ENCODE measurements at regions not wholly inside any gene's neighbourhood (a gene's known extent, or its start where the extent isn't known, plus 50 kb on each side); places are given as distances from the start of the nearest gene placed in this dataset.

DNA sequence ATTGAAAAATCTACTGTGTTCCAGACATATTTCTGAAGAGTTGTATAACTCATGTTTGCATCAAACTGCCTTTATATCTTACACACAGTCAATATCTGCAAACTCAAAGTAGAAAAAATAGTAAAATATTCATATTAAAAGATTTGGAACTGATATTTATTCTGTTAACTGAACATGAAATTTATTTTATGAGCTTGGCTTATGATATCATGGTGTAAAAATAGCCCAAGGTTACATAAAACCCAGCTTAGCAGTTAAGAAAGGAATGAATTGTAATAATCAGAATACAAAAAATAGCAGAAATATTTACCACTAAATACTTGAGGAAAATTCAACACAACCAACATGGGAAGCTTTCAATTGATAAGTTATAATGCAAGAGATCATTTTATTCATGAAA is 367.9 kb downstream of the FLRT2 start:
- peaks cover 0 to 6% (median 0%) of the 10 kb centered on the region in 4 donors for H3K4me1 ChIP-seq
- H3K36me3 ChIP-seq = no peaks in the 10 kb centered on the region
- H3K27me3 ChIP-seq = no peaks in the 10 kb centered on the region
- no peak for TF ChIP-seq POLR2A (IDR thresholded peaks at IDR 0.05)
- no peak for TF ChIP-seq EP300 (IDR thresholded peaks at IDR 0.05)
- TF ChIP-seq, protein P1, sequence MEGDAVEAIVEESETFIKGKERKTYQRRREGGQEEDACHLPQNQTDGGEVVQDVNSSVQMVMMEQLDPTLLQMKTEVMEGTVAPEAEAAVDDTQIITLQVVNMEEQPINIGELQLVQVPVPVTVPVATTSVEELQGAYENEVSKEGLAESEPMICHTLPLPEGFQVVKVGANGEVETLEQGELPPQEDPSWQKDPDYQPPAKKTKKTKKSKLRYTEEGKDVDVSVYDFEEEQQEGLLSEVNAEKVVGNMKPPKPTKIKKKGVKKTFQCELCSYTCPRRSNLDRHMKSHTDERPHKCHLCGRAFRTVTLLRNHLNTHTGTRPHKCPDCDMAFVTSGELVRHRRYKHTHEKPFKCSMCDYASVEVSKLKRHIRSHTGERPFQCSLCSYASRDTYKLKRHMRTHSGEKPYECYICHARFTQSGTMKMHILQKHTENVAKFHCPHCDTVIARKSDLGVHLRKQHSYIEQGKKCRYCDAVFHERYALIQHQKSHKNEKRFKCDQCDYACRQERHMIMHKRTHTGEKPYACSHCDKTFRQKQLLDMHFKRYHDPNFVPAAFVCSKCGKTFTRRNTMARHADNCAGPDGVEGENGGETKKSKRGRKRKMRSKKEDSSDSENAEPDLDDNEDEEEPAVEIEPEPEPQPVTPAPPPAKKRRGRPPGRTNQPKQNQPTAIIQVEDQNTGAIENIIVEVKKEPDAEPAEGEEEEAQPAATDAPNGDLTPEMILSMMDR (IDR thresholded peaks at IDR 0.05) = no peak
- H3K9me3 ChIP-seq = peaks cover 0 to under 1% (median 0%) of the 10 kb centered on the region in 4 donors
- no peak overlapping the region for H3K4me3 ChIP-seq
- DNase-seq (ENCODE audit: low spot score in 2 of 2) = no peak
- H3K27ac ChIP-seq = no peak overlapping the region

DNA sequence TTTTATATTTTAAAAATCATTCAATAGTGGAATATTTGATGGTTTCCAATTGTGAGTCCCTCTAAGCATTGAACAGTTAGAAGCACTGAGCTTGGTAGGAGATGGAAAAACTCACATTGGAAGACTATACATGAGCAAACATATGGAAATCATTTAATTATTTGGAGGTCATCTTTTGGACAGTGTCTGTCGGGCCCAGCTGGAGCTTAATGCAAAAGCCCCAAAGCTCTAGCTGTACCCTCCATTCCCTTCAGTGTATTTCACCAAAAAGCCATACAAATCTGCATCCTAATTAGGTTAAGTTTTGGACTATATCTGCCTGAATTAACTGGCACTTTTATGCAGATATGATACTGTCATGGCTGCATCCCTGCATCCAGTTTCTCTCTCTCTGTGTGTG is 365.7 kb downstream of the FLRT2 start:
- Histone ChIP-seq H3K36me3 (no peaks in the 10 kb centered on the region), H3K27me3 (no peaks in the 10 kb centered on the region), H3K4me3 (no peak overlapping the region), H3K4me1 (peaks cover 0 to 6% (median 0%) of the 10 kb centered on the region in 4 donors), H3K9me3 (no peaks in the 10 kb centered on the region), H3K27ac (no peak overlapping the region)
- no peak for DNase-seq (ENCODE audit: low spot score in 2 of 2)
- 52 to 57% methylated on average over 1 of the region's 1 CpG for WGBS, 2 donors
- TF ChIP-seq, protein P1 (IDR thresholded peaks at IDR 0.05) = no peak
- TF ChIP-seq POLR2A (IDR thresholded peaks at IDR 0.05) (no peak), EP300 (IDR thresholded peaks at IDR 0.05) (no peak)

DNA sequence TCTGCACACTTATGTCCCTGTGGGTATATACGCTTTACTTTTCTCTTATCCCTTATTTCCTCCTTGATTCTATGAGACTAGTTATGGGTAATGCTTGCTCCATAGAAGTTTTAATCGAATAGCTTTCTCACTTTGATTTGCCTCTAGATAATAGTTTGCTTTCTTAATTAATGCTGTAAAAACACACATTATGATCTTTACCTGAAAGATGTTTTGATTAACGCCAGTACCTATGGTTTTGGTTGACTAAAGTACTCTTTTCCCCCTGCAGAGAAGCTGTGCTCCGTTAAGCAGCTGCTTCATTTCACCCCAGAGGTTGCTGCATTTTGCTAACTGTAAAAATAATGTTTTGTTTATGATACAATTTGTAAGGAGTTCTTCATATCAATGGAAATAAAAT is 362.3 kb downstream of the FLRT2 start:
- H3K27me3 ChIP-seq = no peaks in the 10 kb centered on the region
- H3K9me3 ChIP-seq = no peaks in the 10 kb centered on the region
- no peak for TF ChIP-seq POLR2A (IDR thresholded peaks at IDR 0.05)
- TF ChIP-seq, protein P1 (IDR thresholded peaks at IDR 0.05) = no peak
- no peak overlapping the region for H3K27ac ChIP-seq
- H3K4me3 ChIP-seq = no peak overlapping the region
- DNase-seq (ENCODE audit: low spot score in 2 of 2) = no peak
- 63 to 69% methylated on average over 4 of the region's 4 CpGs for WGBS, 2 donors
- no peaks in the 10 kb centered on the region for H3K4me1 ChIP-seq
- no peaks in the 10 kb centered on the region for H3K36me3 ChIP-seq

DNA sequence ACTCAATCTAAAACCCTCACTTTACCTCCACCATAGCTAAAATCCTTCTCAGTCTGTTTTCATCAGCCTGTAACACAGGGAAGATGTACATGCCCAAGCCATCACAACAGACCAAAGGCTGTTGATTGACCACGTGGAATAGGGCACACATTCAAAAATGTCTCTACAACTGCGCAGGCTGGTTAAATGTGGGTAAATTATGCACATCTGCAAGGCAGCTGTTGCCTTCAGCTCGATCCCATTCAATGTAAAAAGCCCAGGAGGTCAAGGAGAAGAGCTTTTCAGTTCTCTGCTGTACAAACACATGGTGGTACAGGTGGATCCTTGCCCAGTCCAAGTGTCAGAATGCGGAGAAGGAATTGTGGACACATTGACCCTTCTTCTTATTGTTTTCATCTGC is 354.0 kb downstream of the FLRT2 start:
- H3K36me3 ChIP-seq = no peaks in the 10 kb centered on the region
- no peak overlapping the region for H3K4me3 ChIP-seq
- no peak for DNase-seq (ENCODE audit: low spot score in 2 of 2)
- TF ChIP-seq, protein P1 (IDR thresholded peaks at IDR 0.05) = no peak
- TF ChIP-seq POLR2A (IDR thresholded peaks at IDR 0.05) (no peak), EP300 (IDR thresholded peaks at IDR 0.05) (no peak)
- no peaks in the 10 kb centered on the region for H3K9me3 ChIP-seq
- H3K27me3 ChIP-seq = no peaks in the 10 kb centered on the region
- no peaks in the 10 kb centered on the region for H3K4me1 ChIP-seq
- 61 to 62% methylated on average over 4 of the region's 4 CpGs for WGBS, 2 donors
- H3K27ac ChIP-seq = no peak overlapping the region

DNA sequence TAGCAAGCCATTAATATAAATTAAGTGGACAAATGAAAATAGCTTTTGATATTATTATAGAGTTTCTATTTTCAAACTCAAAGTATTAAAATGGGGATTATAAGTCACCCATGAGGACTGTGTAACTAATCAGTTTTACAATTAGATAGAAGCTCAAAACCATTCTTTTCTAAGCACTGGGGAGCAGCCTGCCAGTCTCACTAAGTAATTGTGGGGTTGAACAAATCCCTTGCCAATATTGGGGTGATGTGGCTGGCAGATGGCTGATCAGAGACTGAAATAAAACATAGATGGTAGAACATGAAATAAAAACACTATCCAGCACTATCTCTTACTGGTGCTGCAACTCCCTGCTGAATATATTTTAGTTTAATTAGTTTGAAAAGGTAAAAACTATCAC is 353.2 kb downstream of the FLRT2 start:
- no peak overlapping the region for H3K4me3 ChIP-seq
- TF ChIP-seq POLR2A (IDR thresholded peaks at IDR 0.05) (no peak), EP300 (IDR thresholded peaks at IDR 0.05) (no peak)
- TF ChIP-seq, protein P1 (IDR thresholded peaks at IDR 0.05) = no peak
- no peak overlapping the region for H3K27ac ChIP-seq
- no peaks in the 10 kb centered on the region for H3K9me3 ChIP-seq
- H3K27me3 ChIP-seq = no peaks in the 10 kb centered on the region
- no peak for DNase-seq (ENCODE audit: low spot score in 2 of 2)
- H3K4me1 ChIP-seq = no peaks in the 10 kb centered on the region
- no peaks in the 10 kb centered on the region for H3K36me3 ChIP-seq
